ENCODE measurements at regions not wholly inside any gene's neighbourhood (a gene's known extent, or its start where the extent isn't known, plus 50 kb on each side); places are given as distances from the start of the nearest gene placed in this dataset.

- TF ChIP-seq EP300 (IDR thresholded peaks at IDR 0.05; ENCODE audit: borderline replicate concordance): no peak
- no peak for TF ChIP-seq CEBPB (IDR thresholded peaks at IDR 0.05)
- no peak for TF ChIP-seq TEAD4 (IDR thresholded peaks at IDR 0.05)
- TF ChIP-seq MAX (IDR thresholded peaks at IDR 0.05): no peak
- TF ChIP-seq RAD21 (IDR thresholded peaks at IDR 0.05; ENCODE audit: low read depth): no peak
- TF ChIP-seq REST (IDR thresholded peaks at IDR 0.05; ENCODE audit: low read depth): no peak
- no peak for TF ChIP-seq TAF1 (IDR thresholded peaks at IDR 0.05; ENCODE audit: low read depth)
- TF ChIP-seq CREB1 (IDR thresholded peaks at IDR 0.05; ENCODE audit: low read depth): no peak
- TF ChIP-seq USF1 (IDR thresholded peaks at IDR 0.05): no peak
- no peak for TF ChIP-seq FOXM1 (IDR thresholded peaks at IDR 0.05; ENCODE audit: borderline replicate concordance, low read depth)
These were observed 926.6 kb upstream of the RBFOX1 start for GRCh38 chr16:6406028-6406427.

Measured in Ishikawa (cell line).